ENCODE measurements at regions not wholly inside any gene's neighbourhood (a gene's known extent, or its start where the extent isn't known, plus 50 kb on each side); places are given as distances from the start of the nearest gene placed in this dataset.

DNA sequence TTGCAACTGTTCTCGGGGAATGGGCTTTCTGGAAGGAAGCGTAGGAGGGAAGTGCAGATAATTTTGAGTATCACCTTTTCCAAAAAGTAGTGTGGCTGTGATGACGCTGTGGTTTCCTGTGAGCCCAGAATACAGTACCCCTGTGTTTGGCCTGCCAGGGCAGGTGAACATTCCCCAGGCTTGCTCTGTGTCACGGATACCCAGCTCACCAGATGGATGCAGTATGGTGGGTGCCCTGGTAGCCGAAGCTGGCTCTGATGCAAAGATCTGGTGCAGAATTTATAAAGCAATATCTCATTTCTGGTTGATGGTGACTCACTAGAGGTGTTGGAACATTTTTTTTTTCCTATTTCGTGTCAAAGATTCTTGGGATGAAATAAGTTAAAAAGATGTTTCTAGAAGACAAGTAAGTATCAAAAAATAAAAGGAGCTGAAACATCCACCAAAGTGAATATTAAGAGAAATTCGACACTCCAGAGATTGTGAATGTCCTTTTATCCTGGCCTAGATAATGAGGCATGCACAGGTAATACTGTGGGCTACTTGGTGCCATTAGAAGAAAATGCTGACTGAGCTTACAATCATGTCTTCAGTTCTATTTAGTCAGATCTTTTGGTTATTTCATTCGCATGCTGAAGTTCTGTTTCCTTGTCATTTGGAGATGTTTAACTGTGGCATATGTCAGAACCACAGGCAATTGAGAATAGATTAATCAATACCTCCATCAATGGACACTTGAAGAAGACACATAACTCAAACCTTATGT is 200.1 kb downstream of the GADD45G start:
- TF ChIP-seq EZH2 (IDR thresholded peaks at IDR 0.05) = no peak
- TF ChIP-seq FOXP2 (optimal IDR thresholded peaks at IDR 0.05; ENCODE audit: control extremely low read depth, extremely low read length, insufficient read depth) = no peak
- no peak for TF ChIP-seq POLR2AphosphoS5 (IDR thresholded peaks at IDR 0.05; ENCODE audit: borderline replicate concordance, low read depth, low read length)
- H3K9ac ChIP-seq (ENCODE audit: insufficient read length) = no peak overlapping the region
- H3K9me3 ChIP-seq (ENCODE audit: low read depth, low read length) = no peaks in the 10 kb centered on the region
- no peak overlapping the region for H3K4me3 ChIP-seq
- H3K36me3 ChIP-seq (ENCODE audit: insufficient read depth, low read length) = no peaks in the 10 kb centered on the region
- DNase-seq (ENCODE audit: low read depth, low spot score) = no peak
- no peak overlapping the region for H3K27ac ChIP-seq

DNA sequence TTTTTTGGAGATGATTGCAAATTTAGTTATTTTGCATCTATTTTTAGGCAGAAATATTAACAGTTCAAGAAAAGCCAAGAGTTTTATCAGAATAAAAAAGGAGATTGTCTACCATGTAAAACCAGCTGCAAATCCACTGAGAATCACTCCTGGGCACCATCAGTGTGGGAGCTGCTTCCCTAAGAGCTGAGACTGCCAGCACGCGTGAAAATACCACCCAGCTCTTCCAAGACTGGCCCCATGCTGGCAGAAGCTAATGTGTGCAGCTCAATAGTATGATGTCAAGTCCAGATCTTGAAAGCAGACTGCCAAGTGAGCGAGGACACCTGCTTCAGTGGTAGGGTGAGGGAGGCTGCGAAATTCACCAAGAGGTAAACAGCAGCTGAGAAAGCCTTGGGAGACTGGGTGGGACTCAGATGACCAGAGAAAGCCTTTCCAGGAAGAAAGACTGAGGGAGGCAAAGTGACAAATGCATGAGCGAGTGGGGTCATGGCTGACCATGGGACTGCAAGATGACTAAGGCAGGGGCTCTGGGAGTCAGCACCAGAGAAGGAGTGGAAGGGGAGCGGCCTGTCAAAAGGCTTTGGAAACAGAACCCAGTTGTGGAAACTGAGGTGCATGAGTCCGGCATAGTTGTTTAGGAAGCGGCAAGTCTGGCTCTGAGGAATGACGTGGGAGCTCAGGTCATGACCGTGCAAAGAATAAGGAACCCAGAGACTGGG is 200.9 kb downstream of the GADD45G start:
- Histone ChIP-seq H3K4me3 (no peak overlapping the region), H3K9ac (ENCODE audit: insufficient read length) (no peak overlapping the region), H3K27ac (no peak overlapping the region), H3K9me3 (ENCODE audit: low read depth, low read length) (no peaks in the 10 kb centered on the region), H3K36me3 (ENCODE audit: insufficient read depth, low read length) (no peaks in the 10 kb centered on the region)
- TF ChIP-seq EZH2 (IDR thresholded peaks at IDR 0.05) = no peak
- no peak for TF ChIP-seq POLR2AphosphoS5 (IDR thresholded peaks at IDR 0.05; ENCODE audit: borderline replicate concordance, low read depth, low read length)
- no peak for TF ChIP-seq FOXP2 (optimal IDR thresholded peaks at IDR 0.05; ENCODE audit: control extremely low read depth, extremely low read length, insufficient read depth)
- no peak for DNase-seq (ENCODE audit: low read depth, low spot score)

DNA sequence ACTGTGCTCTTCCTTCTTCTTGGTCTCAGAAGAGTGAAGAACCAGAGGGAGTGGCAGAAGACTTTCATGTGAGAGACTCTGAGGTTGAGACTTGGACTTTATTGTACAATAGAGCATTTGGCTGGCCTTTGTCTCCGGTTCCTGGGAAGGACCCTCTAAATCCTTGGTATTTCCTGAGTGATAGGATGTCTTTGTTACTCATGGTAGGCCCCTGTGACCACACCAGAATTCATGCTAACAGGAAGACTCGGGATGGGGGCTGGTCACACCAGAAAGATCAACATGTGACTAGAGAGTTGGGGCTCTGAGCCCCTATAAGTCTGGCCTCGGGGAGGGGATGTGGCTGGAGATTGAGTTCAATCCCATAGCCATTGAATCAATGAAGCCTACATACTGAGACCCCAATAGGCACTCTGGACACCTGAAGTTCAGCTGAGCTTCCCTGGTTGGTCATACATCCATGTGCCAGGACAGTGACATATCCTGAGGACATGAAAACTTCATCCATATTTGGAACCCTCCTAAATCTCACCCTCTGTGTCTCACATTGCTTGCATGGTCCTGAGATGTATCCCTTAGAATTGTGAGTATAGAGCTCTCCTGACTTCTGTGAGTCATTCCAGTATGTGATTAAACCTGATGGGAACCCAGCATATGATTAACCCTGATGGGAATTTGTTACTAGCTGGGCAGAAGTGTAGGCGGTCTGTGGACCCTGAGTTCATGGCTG is 201.7 kb downstream of the GADD45G start:
- H3K9ac ChIP-seq (ENCODE audit: insufficient read length) = no peak overlapping the region
- no peaks in the 10 kb centered on the region for H3K36me3 ChIP-seq (ENCODE audit: insufficient read depth, low read length)
- H3K27ac ChIP-seq = no peak overlapping the region
- no peaks in the 10 kb centered on the region for H3K9me3 ChIP-seq (ENCODE audit: low read depth, low read length)
- no peak overlapping the region for H3K4me3 ChIP-seq
- no peak for TF ChIP-seq FOXP2 (optimal IDR thresholded peaks at IDR 0.05; ENCODE audit: control extremely low read depth, extremely low read length, insufficient read depth)
- no peak for TF ChIP-seq EZH2 (IDR thresholded peaks at IDR 0.05)
- no peak for TF ChIP-seq POLR2AphosphoS5 (IDR thresholded peaks at IDR 0.05; ENCODE audit: borderline replicate concordance, low read depth, low read length)
- no peak for DNase-seq (ENCODE audit: low read depth, low spot score)

DNA sequence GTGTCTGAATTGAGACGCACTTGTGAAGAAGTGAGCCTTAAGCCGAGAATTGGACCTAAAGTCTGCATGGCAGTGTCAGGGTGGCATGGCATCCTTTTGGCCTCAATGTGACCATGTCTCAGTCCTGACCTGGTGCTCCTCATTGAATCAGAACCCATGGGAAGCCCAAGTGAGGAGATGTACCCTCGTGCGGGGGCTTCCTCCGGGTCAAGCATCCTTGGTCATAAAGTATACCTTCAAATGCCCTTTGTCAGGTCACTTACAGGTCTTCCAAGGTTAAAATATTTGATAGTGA is 202.2 kb downstream of the GADD45G start:
- Histone ChIP-seq H3K9ac (ENCODE audit: insufficient read length) (no peak overlapping the region), H3K9me3 (ENCODE audit: low read depth, low read length) (no peaks in the 10 kb centered on the region), H3K27ac (no peak overlapping the region), H3K36me3 (ENCODE audit: insufficient read depth, low read length) (no peaks in the 10 kb centered on the region), H3K4me3 (no peak overlapping the region)
- TF ChIP-seq POLR2AphosphoS5 (IDR thresholded peaks at IDR 0.05; ENCODE audit: borderline replicate concordance, low read depth, low read length) (no peak), FOXP2 (optimal IDR thresholded peaks at IDR 0.05; ENCODE audit: control extremely low read depth, extremely low read length, insufficient read depth) (no peak), EZH2 (IDR thresholded peaks at IDR 0.05) (no peak)
- DNase-seq (ENCODE audit: low read depth, low spot score) = no peak

DNA sequence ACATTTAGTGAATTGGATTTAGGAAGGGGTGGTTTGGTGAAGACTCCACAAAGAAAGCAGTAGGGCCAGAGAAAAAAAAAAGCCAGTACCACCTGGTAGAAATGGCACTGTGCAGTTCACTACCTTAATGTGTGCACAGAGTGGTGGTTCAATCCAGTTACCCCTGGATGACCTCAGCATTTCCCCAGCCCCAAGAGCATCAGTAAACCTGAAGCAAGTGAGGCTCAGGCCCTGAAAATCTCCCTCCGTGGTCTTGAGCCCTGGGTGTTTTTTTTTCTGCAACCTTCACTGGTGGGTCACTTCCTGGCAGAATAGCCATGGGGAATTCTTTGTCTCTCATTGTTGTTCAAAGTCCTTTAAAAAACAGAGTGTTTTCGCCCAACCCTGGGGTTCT is 202.9 kb downstream of the GADD45G start:
- no peak for TF ChIP-seq POLR2AphosphoS5 (IDR thresholded peaks at IDR 0.05; ENCODE audit: borderline replicate concordance, low read depth, low read length)
- H3K4me3 ChIP-seq = no peak overlapping the region
- no peaks in the 10 kb centered on the region for H3K36me3 ChIP-seq (ENCODE audit: insufficient read depth, low read length)
- no peak for DNase-seq (ENCODE audit: low read depth, low spot score)
- no peaks in the 10 kb centered on the region for H3K9me3 ChIP-seq (ENCODE audit: low read depth, low read length)
- no peak overlapping the region for H3K9ac ChIP-seq (ENCODE audit: insufficient read length)
- H3K27ac ChIP-seq = no peak overlapping the region

DNA sequence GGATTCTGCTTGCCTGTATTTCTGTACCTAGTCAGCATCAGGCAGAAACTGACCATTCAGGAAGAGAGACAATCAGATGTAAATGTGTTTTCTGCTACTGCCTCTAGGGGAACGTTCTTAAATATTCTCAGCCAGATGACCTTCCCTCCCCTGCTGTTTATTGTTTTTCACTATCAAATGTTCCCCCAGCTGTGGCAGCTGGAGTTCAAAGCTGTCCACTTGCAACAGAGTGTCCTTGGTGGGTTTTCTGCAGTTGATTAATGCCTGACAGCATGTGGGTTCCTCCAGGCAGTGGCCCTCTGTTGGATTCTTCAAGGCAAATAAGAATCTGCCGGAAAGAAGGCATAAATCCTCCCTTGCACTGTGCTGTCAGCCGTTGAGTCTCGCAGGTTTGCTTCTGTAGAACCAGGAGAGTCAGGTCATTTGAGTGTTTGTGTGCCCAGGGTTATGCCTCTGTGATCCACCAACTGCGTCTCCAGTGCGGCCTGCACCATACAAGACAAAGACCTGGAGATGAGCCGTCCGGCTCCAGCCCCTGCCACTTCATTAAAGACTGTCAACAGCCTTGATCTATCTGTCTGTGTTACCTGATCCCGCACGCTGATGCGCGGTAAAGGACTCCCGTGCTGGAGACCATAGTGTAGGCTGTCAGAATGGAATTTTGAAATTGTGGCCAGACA is 203.4 kb downstream of the GADD45G start:
- H3K4me3 ChIP-seq = no peak overlapping the region
- H3K9ac ChIP-seq (ENCODE audit: insufficient read length) = no peak overlapping the region
- DNase-seq (ENCODE audit: low read depth, low spot score) = no peak
- TF ChIP-seq POLR2AphosphoS5 (IDR thresholded peaks at IDR 0.05; ENCODE audit: borderline replicate concordance, low read depth, low read length) (no peak), EZH2 (IDR thresholded peaks at IDR 0.05) (no peak), FOXP2 (optimal IDR thresholded peaks at IDR 0.05; ENCODE audit: control extremely low read depth, extremely low read length, insufficient read depth) (no peak)
- H3K36me3 ChIP-seq (ENCODE audit: insufficient read depth, low read length) = no peaks in the 10 kb centered on the region
- H3K9me3 ChIP-seq (ENCODE audit: low read depth, low read length) = no peaks in the 10 kb centered on the region
- H3K27ac ChIP-seq = no peak overlapping the region

DNA sequence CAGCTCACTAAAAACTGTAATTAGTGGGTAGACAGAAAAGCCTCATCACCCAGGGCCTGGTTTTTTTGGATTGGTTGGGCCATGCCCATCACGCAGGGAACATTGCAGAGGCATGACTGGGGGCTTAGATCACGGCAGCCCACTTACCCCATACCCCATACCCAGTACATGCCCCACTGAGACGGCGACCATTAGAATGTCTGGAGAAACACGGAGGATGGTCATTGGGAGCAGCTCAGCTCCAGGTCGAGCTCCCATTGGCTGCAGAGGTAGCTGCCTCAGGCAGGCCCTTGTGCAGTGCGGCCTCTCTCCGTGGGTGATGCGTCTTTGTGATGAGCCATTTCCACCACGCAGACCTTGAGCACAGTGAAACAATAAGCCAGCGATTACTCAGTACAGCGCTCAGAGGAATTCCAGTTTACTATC is 204.0 kb downstream of the GADD45G start:
- no peak for DNase-seq (ENCODE audit: low read depth, low spot score)
- Histone ChIP-seq H3K9ac (ENCODE audit: insufficient read length) (no peak overlapping the region), H3K36me3 (ENCODE audit: insufficient read depth, low read length) (no peaks in the 10 kb centered on the region), H3K4me3 (no peak overlapping the region), H3K9me3 (ENCODE audit: low read depth, low read length) (no peaks in the 10 kb centered on the region), H3K27ac (no peak overlapping the region)
- TF ChIP-seq FOXP2 (optimal IDR thresholded peaks at IDR 0.05; ENCODE audit: control extremely low read depth, extremely low read length, insufficient read depth) (no peak), POLR2AphosphoS5 (IDR thresholded peaks at IDR 0.05; ENCODE audit: borderline replicate concordance, low read depth, low read length) (no peak), EZH2 (IDR thresholded peaks at IDR 0.05) (no peak)

DNA sequence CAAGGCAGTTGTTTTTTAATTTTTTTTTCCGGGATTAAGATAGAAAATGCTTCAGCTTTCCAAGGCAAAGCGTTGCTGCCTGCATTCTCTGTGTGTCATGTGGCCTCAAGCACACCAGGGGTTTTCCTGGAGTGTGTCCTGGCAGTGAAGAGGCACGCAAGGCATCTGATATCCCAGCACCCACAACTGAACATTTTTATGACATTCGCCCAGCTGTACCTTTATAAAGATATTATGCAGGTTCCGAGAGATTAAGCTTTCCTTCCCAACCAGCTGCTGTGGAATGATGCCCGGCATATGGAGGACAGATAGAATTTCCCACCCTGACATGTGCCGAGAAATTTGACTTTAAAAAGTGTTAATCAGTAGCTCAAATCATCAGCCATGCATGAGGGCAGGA is 205.6 kb downstream of the GADD45G start:
- Histone ChIP-seq H3K4me3 (no peak overlapping the region), H3K9me3 (ENCODE audit: low read depth, low read length) (no peaks in the 10 kb centered on the region), H3K9ac (ENCODE audit: insufficient read length) (no peak overlapping the region), H3K27ac (no peak overlapping the region), H3K36me3 (ENCODE audit: insufficient read depth, low read length) (no peaks in the 10 kb centered on the region)
- no peak for DNase-seq (ENCODE audit: low read depth, low spot score)
- TF ChIP-seq FOXP2 (optimal IDR thresholded peaks at IDR 0.05; ENCODE audit: control extremely low read depth, extremely low read length, insufficient read depth) (no peak), POLR2AphosphoS5 (IDR thresholded peaks at IDR 0.05; ENCODE audit: borderline replicate concordance, low read depth, low read length) (no peak), EZH2 (IDR thresholded peaks at IDR 0.05) (no peak)
